ENCODE measurements at regions not wholly inside any gene's neighbourhood (a gene's known extent, or its start where the extent isn't known, plus 50 kb on each side); places are given as distances from the start of the nearest gene placed in this dataset.
"Not testable (repeated sequence)": the region's sequence is repeated elsewhere in the genome, so short reads cannot be mapped to it uniquely, and the experiment has no call there.

DNA sequence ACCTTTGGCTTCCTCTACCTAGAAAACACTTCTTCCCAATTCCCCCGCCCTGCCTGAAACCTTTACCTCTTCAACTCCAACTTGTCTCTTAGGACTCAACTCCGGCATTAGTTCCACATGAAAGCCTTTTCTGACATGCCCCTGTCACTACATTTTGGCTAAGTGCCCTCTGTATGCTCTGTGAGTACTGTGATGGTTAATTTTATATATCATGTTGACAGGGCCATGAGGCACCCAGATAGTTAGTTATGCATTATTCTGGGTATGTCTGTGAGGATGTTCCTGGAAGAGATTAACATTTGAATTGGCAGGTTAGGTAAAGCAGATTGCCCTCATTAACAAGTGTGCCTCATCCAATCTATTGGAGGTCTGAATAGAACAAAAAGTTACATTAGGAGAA lies 75.6 kb upstream of the NCKAP5 start:
- 64 to 73% methylated on average over 2 of the region's 2 CpGs for WGBS, 2 donors
- Histone ChIP-seq H3K4me3 (no peak overlapping the region), H3K36me3 (replicated peaks in 1 of 2; ENCODE audit: insufficient read depth in 1 of 2, low read depth in 2 of 2) (no peaks in the 10 kb centered on the region), H3K9me3 (no peaks in the 10 kb centered on the region), H3K27me3 (no peaks in the 10 kb centered on the region), H3K27ac (no peak overlapping the region), H3K4me1 (no peaks in the 10 kb centered on the region)
- ATAC-seq (no peak), DNase-seq (no peak)
- TF ChIP-seq, protein P1, sequence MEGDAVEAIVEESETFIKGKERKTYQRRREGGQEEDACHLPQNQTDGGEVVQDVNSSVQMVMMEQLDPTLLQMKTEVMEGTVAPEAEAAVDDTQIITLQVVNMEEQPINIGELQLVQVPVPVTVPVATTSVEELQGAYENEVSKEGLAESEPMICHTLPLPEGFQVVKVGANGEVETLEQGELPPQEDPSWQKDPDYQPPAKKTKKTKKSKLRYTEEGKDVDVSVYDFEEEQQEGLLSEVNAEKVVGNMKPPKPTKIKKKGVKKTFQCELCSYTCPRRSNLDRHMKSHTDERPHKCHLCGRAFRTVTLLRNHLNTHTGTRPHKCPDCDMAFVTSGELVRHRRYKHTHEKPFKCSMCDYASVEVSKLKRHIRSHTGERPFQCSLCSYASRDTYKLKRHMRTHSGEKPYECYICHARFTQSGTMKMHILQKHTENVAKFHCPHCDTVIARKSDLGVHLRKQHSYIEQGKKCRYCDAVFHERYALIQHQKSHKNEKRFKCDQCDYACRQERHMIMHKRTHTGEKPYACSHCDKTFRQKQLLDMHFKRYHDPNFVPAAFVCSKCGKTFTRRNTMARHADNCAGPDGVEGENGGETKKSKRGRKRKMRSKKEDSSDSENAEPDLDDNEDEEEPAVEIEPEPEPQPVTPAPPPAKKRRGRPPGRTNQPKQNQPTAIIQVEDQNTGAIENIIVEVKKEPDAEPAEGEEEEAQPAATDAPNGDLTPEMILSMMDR (IDR thresholded peaks at IDR 0.05), result no peak
- TF ChIP-seq POLR2A (IDR thresholded peaks at IDR 0.05), result no peak
- intact Hi-C loops (cut with DNase I), result no loop called here

DNA sequence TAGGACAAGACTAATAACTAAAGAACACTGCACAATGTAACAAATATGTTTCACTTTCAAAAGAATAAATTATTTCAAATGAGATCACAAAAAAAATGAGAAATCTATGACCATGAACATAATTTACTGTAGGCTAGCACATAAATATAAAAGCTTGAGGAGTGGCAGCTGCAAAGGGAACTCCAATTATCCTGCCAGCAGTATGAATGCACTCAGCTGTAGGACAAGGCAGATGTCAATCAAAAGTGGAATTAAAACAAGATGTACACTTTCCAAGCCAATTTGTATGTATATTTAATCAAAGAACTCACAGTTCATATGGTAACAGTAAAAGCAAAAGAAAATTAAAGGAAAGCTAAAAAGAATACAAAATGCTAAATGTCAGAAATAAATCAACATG lies 76.6 kb upstream of the NCKAP5 start:
- H3K27me3 ChIP-seq, result no peaks in the 10 kb centered on the region
- TF ChIP-seq, protein P1 (IDR thresholded peaks at IDR 0.05), result no peak
- no peak for TF ChIP-seq POLR2A (IDR thresholded peaks at IDR 0.05)
- no peaks in the 10 kb centered on the region for H3K4me1 ChIP-seq
- DNase-seq (no peak), ATAC-seq (no peak)
- intact Hi-C loops (cut with DNase I), result no loop called here
- H3K4me3 ChIP-seq, result no peak overlapping the region
- no peaks in the 10 kb centered on the region for H3K36me3 ChIP-seq (replicated peaks in 1 of 2; ENCODE audit: insufficient read depth in 1 of 2, low read depth in 2 of 2)
- H3K27ac ChIP-seq, result no peak overlapping the region
- H3K9me3 ChIP-seq, result no peaks in the 10 kb centered on the region

DNA sequence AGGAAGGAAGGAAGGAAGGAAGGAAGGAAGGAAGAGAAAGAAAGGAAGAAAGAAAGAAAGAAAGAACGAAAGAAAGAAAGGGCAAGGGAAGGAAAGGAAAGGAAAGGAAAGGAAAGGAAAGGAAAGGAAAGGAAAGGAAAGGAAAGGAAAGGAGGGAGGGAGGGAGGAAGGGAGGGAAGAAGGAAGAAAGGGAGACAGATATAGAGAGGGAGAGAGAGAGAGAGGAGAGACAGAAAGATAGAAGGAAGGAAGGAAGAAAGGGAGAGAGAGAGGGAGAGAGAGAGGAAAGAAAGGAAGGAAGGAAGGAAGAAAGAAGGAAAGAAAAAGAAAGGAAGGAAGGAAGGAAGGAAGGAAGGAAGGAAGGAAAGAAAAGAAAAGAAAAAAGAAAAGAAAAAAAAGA lies 79.1 kb upstream of the NCKAP5 start:
- ATAC-seq; intact Hi-C loops (cut with DNase I); H3K9me3 ChIP-seq; H3K27ac ChIP-seq; H3K27me3 ChIP-seq; H3K4me3 ChIP-seq; H3K4me1 ChIP-seq; H3K36me3 ChIP-seq (replicated peaks in 1 of 2; ENCODE audit: insufficient read depth in 1 of 2, low read depth in 2 of 2); DNase-seq: not testable (repeated sequence)
- WGBS, 2 donors, result 59 to 67% methylated on average over 1 of the region's 1 CpG

DNA sequence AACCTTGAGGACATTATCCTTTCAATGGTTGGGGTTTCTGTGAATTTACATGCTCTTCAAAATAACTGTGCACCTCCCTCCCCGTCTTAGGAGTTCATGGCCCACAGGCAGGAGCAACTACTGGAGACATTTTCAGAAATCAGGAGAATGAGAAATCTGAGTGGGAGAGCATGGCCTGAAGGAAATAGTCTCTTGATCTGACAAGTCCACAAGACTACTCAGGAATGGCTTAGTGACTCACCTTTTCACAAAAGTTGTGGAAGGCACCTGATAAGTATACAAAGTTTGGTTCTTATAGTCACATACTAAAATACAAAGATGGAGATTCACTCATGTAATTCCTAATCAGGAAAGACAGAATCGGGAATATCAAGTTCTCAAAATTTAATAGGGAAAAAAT lies 83.6 kb upstream of the NCKAP5 start:
- DNase-seq, result no peak
- 56 to 57% methylated on average over 2 of the region's 2 CpGs for WGBS, 2 donors
- TF ChIP-seq, protein P1 (IDR thresholded peaks at IDR 0.05), result no peak
- no peak overlapping the region for H3K27ac ChIP-seq
- no peaks in the 10 kb centered on the region for H3K4me1 ChIP-seq
- no peaks in the 10 kb centered on the region for H3K27me3 ChIP-seq
- no peaks in the 10 kb centered on the region for H3K36me3 ChIP-seq (replicated peaks in 1 of 2; ENCODE audit: insufficient read depth in 1 of 2, low read depth in 2 of 2)
- no peak for ATAC-seq
- H3K9me3 ChIP-seq, result peaks cover 0 to 7% (median 0%) of the 10 kb centered on the region in 3 donors
- intact Hi-C loops (cut with DNase I), result no loop called here
- H3K4me3 ChIP-seq, result no peak overlapping the region

DNA sequence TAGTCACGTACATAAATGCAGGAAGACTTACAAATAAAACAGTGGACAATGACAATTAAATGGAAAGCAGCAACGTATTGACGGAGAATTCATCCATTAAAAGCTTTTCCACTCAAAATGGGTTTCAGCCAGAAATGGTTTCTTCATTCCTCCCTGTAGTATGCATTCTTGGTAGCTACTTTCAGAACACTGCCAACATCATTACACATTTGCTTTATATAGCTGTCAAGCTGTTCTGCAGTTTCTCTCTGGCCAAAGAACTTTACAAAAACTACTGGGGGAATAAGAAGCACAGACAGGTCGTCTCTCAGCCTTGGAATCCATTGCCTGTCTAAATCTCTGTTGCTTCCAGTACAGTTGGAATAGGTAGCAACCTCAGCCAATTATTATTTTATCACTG lies 84.1 kb upstream of the NCKAP5 start:
- Histone ChIP-seq H3K4me3 (no peak overlapping the region), H3K27me3 (no peaks in the 10 kb centered on the region), H3K9me3 (peaks cover 0 to 7% (median 0%) of the 10 kb centered on the region in 3 donors), H3K36me3 (replicated peaks in 1 of 2; ENCODE audit: insufficient read depth in 1 of 2, low read depth in 2 of 2) (no peaks in the 10 kb centered on the region), H3K4me1 (no peaks in the 10 kb centered on the region), H3K27ac (no peak overlapping the region)
- 42 to 46% methylated on average over 4 of the region's 4 CpGs for WGBS, 2 donors
- intact Hi-C loops (cut with DNase I), result no loop called here
- ATAC-seq (no peak), DNase-seq (no peak)
- TF ChIP-seq, protein P1 (IDR thresholded peaks at IDR 0.05), result no peak
